Neural progenitor cell (in vitro differentiated cells): ENCODE measurements at regions not wholly inside any gene's neighbourhood (a gene's known extent, or its start where the extent isn't known, plus 50 kb on each side); places are given as distances from the start of the nearest gene placed in this dataset.

Experiments
- CTCF ChIP-seq: fragments of 200-600 bp; sonication (generic); IDR thresholded peaks from 2 replicates; pipeline ENCODE4 v1.5.1; 2017; ENCODE audit warnings: antibody characterized with exemption, mild to moderate bottlenecking
- EZH2 ChIP-seq: fragments of 200-600 bp; sonication (generic); IDR thresholded peaks from 2 replicates; pipeline ENCODE4 v1.6.1; 2017; ENCODE audit warnings: antibody characterized with exemption, mild to moderate bottlenecking, moderate library complexity

- no peak for TF ChIP-seq CTCF
- no peak for TF ChIP-seq EZH2
Measured at GRCh38 chr14:55976655-55977054, 141.6 kb upstream of the PELI2 start.
